Peyer's patch (tissue), 4 donors: ENCODE measurements at regions not wholly inside any gene's neighbourhood (a gene's known extent, or its start where the extent isn't known, plus 50 kb on each side); places are given as distances from the start of the nearest gene placed in this dataset.

ENCODE experiments used
- POLR2A ChIP-seq, 2 donors: fragments of 450-650 bp; IDR thresholded peaks; one replicate each; pipeline ENCODE4 v1.5.1; 2017; ENCODE audit warnings: antibody characterized with exemption in 2 of 2, mild to moderate bottlenecking in 2 of 2, moderate library complexity in 2 of 2
- TF ChIP-seq, protein P1 (sequence below), 6 experiments: fragments of 450-650 bp in 4 of 6; fragments of 200-600 bp in 2 of 6; sonication (generic) in 1 of 6; IDR thresholded peaks; one replicate each; pipeline ENCODE4 v1.5.1; 2017 to 2019; ENCODE audit warnings: antibody characterized with exemption in 6 of 6, mild to moderate bottlenecking in 3 of 6, moderate library complexity in 1 of 6

GRCh38 chr4:110840221-110840654 lies 217.4 kb upstream of the PITX2 start:
- TF ChIP-seq, protein P1, sequence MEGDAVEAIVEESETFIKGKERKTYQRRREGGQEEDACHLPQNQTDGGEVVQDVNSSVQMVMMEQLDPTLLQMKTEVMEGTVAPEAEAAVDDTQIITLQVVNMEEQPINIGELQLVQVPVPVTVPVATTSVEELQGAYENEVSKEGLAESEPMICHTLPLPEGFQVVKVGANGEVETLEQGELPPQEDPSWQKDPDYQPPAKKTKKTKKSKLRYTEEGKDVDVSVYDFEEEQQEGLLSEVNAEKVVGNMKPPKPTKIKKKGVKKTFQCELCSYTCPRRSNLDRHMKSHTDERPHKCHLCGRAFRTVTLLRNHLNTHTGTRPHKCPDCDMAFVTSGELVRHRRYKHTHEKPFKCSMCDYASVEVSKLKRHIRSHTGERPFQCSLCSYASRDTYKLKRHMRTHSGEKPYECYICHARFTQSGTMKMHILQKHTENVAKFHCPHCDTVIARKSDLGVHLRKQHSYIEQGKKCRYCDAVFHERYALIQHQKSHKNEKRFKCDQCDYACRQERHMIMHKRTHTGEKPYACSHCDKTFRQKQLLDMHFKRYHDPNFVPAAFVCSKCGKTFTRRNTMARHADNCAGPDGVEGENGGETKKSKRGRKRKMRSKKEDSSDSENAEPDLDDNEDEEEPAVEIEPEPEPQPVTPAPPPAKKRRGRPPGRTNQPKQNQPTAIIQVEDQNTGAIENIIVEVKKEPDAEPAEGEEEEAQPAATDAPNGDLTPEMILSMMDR (IDR thresholded peaks at IDR 0.05): no peak
- TF ChIP-seq POLR2A (IDR thresholded peaks at IDR 0.05): no peak
